H1 (cell line): ENCODE measurements at regions not wholly inside any gene's neighbourhood (a gene's known extent, or its start where the extent isn't known, plus 50 kb on each side); places are given as distances from the start of the nearest gene placed in this dataset.

Experiments used
- CHD7 ChIP-seq: fragments of 300-600 bp; sonication (generic); IDR thresholded peaks from 2 replicates; pipeline ENCODE4 v1.7.1; 2012; ENCODE audit warnings: low read length, moderate library complexity, mild to moderate bottlenecking, inconsistent platforms; ENCODE audit not compliant: insufficient replicate concordance
- CREB1 ChIP-seq: IDR thresholded peaks from 2 replicates; pipeline ENCODE4 v1.6.1; 2012; ENCODE audit warnings: inconsistent platforms
- SUZ12 ChIP-seq: fragments of 200-600 bp; sonication (generic); IDR thresholded peaks from 2 replicates; pipeline ENCODE4 v1.6.1; 2012; ENCODE audit warnings: mild to moderate bottlenecking, inconsistent platforms, low read length, moderate library complexity, mixed read lengths

- no peak for TF ChIP-seq CHD7
- TF ChIP-seq CREB1 = no peak
- TF ChIP-seq SUZ12 = no peak
These were observed 193.7 kb upstream of the HMGA2 start (continued) for GRCh38 chr12:65630555-65630954.
